Stromal cell of bone marrow (primary cell): ENCODE measurements at regions not wholly inside any gene's neighbourhood (a gene's known extent, or its start where the extent isn't known, plus 50 kb on each side); places are given as distances from the start of the nearest gene placed in this dataset.
A peak's percentile ranks its signal among the peaks of the same experiment; 100 is the strongest.
"Not testable (repeated sequence)": the region's sequence is repeated elsewhere in the genome, so short reads cannot be mapped to it uniquely, and the experiment has no call there.

Experiments
- DNase-seq: peaks from one replicate; pipeline ENCODE4 v3.0.0-alpha.2; 2012; ENCODE audit warnings: low read depth

- DNase-seq: no peak
Measured at GRCh38 chr7:94314413-94315410, 80.0 kb upstream of the COL1A2 start.

GRCh38 chr7:94321138-94321537 is 73.6 kb upstream of the COL1A2 start:
- not testable (repeated sequence) for DNase-seq

- no peak for DNase-seq
Measured at GRCh38 chr7:94323844-94324243, 70.9 kb upstream of the COL1A2 start.

GRCh38 chr7:94324380-94325121 is 70.1 kb upstream of the COL1A2 start:
- DNase-seq: peak; percentile 49

GRCh38 chr7:94325122-94325475 is 69.6 kb upstream of the COL1A2 start:
- DNase-seq: no peak

GRCh38 chr7:94330269-94331020 is 64.2 kb upstream of the COL1A2 start:
- no peak for DNase-seq

- no peak for DNase-seq
Measured at GRCh38 chr7:94332571-94332970, 62.1 kb upstream of the COL1A2 start.

GRCh38 chr7:94333810-94334209 is 60.9 kb upstream of the COL1A2 start:
- DNase-seq: no peak

- no peak for DNase-seq
Measured at GRCh38 chr7:94335586-94335985, 59.1 kb upstream of the COL1A2 start.

GRCh38 chr7:94336009-94336408 is 58.7 kb upstream of the COL1A2 start:
- no peak for DNase-seq

GRCh38 chr7:94338921-94339371 is 55.7 kb upstream of the COL1A2 start:
- peak; percentile 61 for DNase-seq

- no peak for DNase-seq
Measured at GRCh38 chr7:94344826-94345225, 49.9 kb upstream of the COL1A2 start.
